Panc1 (cell line): ENCODE measurements at regions not wholly inside any gene's neighbourhood (a gene's known extent, or its start where the extent isn't known, plus 50 kb on each side); places are given as distances from the start of the nearest gene placed in this dataset.

Experiments used
- REST ChIP-seq, 2 experiments: IDR thresholded peaks; 2 replicates each; pipeline ENCODE4 v1.6.1; 2011 to 2012; ENCODE audit warnings: low read depth in 2 of 2, control low read depth in 1 of 2, low read length in 1 of 2, mild to moderate bottlenecking in 1 of 2, moderate library complexity in 1 of 2; ENCODE audit not compliant: insufficient read depth in 1 of 2
- TF ChIP-seq, protein P1 (sequence below): fragments of 450-650 bp; IDR thresholded peaks from 2 replicates; pipeline ENCODE4 v1.5.1; 2017; ENCODE audit warnings: mild to moderate bottlenecking

DNA sequence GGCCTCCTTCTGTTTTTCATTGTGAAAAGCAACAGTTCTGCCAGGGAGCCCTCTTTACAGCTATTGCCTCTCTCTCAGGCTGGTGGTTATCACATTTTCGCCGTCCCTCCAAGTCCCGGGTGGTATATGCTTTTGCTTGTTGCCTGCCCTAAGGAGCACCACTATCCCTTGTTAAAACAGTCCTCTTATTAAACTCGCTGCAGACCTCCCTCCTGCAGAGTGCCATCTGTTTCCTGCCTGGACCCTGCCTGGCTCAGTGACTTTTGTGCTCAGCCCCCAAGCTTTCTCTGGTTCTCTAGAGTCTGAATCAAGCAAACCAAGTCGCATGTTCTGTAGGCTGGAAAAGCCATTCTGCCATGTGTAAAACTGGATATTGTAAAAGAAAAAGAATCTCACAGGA, 72.1 kb upstream of the FHL2 start:
- TF ChIP-seq, protein P1, sequence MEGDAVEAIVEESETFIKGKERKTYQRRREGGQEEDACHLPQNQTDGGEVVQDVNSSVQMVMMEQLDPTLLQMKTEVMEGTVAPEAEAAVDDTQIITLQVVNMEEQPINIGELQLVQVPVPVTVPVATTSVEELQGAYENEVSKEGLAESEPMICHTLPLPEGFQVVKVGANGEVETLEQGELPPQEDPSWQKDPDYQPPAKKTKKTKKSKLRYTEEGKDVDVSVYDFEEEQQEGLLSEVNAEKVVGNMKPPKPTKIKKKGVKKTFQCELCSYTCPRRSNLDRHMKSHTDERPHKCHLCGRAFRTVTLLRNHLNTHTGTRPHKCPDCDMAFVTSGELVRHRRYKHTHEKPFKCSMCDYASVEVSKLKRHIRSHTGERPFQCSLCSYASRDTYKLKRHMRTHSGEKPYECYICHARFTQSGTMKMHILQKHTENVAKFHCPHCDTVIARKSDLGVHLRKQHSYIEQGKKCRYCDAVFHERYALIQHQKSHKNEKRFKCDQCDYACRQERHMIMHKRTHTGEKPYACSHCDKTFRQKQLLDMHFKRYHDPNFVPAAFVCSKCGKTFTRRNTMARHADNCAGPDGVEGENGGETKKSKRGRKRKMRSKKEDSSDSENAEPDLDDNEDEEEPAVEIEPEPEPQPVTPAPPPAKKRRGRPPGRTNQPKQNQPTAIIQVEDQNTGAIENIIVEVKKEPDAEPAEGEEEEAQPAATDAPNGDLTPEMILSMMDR: no peak
- TF ChIP-seq REST (IDR thresholded peaks at IDR 0.05; ENCODE audit: insufficient read depth in 1 of 2, low read depth in 2 of 2, low read length in 1 of 2): no peak
